Cardiac fibroblast (primary cell): ENCODE measurements at regions not wholly inside any gene's neighbourhood (a gene's known extent, or its start where the extent isn't known, plus 50 kb on each side); places are given as distances from the start of the nearest gene placed in this dataset.
A peak's percentile ranks its signal among the peaks of the same experiment; 100 is the strongest.
"Not testable (repeated sequence)": the region's sequence is repeated elsewhere in the genome, so short reads cannot be mapped to it uniquely, and the experiment has no call there.

ENCODE experiments used
- DNase-seq, 2 donors: peaks; one replicate each; pipeline versions ENCODE4 v3.0.0 to v3.0.0-alpha.2; 2010; ENCODE audit warnings: low read depth in 2 of 2
- H3K4me3 ChIP-seq, 2 donors: replicated peaks in 1 of 2; 1 replicate in 1 of 2; 2 replicates in 1 of 2; pipeline ENCODE4 v1.5.1; 2011; ENCODE audit warnings: low read depth in 2 of 2, low read length in 2 of 2, mild to moderate bottlenecking in 2 of 2, moderate library complexity in 1 of 2
- TF ChIP-seq, protein P1 (sequence below): IDR thresholded peaks from one replicate; pipeline ENCODE4 v1.5.1; 2011; ENCODE audit warnings: low read depth, mild to moderate bottlenecking, low read length, inconsistent platforms

DNA sequence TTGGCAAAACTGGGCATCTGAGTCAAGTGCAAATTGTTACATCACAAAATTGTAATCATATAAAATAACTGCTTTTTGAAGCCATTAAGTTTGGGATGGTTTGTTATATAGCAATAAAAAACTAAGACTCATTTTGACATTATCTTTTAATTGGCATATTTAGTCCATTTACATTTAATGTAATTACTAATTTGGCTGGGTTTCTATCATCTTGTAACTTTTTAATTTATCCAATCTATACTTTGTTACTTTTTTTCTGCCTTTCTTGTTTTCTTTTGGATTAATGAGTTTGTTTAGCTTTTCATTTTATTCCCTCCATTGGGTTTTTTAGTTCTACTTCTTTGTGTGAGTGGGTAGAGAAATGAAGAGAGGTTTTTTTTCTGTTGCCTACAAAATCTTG is 76.3 kb downstream of the DRAM2 start:
- DNase-seq: no peak
- TF ChIP-seq, protein P1, sequence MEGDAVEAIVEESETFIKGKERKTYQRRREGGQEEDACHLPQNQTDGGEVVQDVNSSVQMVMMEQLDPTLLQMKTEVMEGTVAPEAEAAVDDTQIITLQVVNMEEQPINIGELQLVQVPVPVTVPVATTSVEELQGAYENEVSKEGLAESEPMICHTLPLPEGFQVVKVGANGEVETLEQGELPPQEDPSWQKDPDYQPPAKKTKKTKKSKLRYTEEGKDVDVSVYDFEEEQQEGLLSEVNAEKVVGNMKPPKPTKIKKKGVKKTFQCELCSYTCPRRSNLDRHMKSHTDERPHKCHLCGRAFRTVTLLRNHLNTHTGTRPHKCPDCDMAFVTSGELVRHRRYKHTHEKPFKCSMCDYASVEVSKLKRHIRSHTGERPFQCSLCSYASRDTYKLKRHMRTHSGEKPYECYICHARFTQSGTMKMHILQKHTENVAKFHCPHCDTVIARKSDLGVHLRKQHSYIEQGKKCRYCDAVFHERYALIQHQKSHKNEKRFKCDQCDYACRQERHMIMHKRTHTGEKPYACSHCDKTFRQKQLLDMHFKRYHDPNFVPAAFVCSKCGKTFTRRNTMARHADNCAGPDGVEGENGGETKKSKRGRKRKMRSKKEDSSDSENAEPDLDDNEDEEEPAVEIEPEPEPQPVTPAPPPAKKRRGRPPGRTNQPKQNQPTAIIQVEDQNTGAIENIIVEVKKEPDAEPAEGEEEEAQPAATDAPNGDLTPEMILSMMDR: no peak
- H3K4me3 ChIP-seq: no peak overlapping the region

DNA sequence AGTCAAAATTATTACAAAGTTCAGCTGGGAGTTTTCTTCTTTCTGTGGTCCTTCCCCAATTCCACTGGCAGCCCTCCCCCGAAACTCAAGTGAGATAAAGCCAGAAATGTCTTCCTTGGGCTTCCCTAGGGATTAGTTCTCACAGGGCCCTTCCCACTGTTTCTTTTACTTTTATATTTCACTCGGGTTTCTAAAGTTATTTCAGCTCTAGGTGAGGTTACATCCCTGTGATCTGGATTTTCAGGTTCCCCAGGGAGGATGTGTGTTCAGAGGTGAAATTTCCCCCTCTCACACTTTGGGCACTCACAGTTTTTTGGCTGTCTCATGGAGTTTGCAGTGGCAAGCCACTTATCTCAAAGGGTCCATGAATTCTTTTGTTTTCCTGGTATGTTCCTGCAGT is 77.3 kb downstream of the DRAM2 start:
- DNase-seq: no peak
- TF ChIP-seq, protein P1: no peak
- no peak overlapping the region for H3K4me3 ChIP-seq

DNA sequence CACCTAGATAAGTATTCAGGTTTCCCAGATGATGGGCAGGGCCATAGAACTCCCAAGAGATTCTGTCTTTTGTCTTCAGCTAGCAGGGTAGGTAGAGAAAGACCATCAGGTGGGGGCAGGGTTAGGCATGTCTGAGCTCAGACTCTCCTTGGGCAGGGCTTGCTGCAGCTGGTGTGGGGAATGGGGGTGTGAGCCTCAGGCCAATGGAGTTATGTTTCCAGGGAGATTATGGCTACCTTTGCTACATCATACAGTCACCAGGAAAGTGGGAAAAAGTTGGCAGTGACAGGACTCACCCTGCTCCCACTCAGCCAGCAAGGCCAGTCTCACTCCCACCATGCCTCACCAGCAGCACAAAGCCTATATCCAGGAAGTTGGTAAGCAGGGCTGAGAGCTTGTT is 77.8 kb downstream of the DRAM2 start:
- H3K4me3 ChIP-seq: no peak overlapping the region
- DNase-seq: no peak
- TF ChIP-seq, protein P1: no peak

DNA sequence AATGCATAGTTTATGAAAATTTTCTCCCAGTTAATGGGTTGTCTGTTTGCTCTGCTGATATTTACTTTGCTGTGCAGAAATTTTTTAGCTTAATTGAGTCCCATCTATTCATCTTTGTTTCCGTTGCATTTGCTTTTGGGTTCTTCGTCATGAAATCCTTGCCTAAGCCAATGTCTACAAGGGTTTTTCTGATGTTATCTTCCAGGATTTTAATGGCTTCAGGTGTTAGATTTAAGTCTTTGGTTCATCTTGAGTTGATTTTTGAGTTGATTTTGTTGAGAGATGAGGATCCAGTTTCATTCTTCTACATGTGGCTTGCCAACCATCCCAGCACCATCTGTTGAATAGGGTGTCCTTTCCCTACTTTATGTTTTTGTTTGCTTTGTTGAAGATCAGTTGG is 85.2 kb downstream of the DRAM2 start:
- TF ChIP-seq, protein P1: no peak

DNA sequence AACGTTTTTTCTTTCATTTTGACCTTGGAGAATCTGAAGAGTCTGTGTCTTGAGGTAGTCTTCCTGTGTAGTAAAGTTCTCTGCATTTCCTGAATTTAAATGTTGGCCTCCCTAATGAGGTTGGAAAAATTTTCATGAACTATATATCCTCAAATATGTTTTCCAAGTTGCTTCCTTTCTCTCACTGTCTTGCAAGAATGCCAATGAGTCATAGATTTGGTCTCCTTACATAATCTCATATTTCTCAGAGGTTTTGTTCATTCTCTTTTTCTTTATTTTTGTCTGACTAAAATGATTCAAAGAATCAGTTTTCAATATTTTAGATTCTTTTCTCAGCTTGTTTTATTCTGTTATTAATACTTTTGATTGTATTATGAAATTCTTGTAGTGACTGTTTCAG is 87.6 kb downstream of the DRAM2 start:
- DNase-seq: peak in 1 of 2 donors; percentile 53
- TF ChIP-seq, protein P1: no peak
- H3K4me3 ChIP-seq: no peak overlapping the region

More for the DNA sequence above, 85.2 kb downstream of the DRAM2 start:
- no peak for DNase-seq
- H3K4me3 ChIP-seq: no peak overlapping the region

DNA sequence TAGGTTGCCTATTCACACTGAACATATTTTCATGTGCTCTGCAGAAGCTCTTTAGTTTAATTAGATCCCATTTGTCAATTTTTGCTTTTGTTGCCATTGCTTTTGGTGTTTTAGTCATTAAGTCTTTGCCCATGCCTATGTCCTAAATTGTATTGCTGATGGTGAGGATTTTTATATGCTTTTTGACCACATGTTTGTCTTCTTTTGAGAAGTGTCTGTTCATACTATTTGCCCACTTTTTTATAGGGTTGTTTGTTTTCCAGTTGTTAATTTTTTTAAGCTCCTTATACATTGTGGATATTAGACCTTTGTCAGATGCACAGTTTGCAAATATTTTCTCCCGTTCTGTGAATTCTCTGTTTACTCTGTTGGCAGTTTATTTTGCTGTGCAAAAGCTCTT is 84.5 kb upstream of the LRIF1 start:
- DNase-seq, H3K4me3 ChIP-seq: not testable (repeated sequence)

DNA sequence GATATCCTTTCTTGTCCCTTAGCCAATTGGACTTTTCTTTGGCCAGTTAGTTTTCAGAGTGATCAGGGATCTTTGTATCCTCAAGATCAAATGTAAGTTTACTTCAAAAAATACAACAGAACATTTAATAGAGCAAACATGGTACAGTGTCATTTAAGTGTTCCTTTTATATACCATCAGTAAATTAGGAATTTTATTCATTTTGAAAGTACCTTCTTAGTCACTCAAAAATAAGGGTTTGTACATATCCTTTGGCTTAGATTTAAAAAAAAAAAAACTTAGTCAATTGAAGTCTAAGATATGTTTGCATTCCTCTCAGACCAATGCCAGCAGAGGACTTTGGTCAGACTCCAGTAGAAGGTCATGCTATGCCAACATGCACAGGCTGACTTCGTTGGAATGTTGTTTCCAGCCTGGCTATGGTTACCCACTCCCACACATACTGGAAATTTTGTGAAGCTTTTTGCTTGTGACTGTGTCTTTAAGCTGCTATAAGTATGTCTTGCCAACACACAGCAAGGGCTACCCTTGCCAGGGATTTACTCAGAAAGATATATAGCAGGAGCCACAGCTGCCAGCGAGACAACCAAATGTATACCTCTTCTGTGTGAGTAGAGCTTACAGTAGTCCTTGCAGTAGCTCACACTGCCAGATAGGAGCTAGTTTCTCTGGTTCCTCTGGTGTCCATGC is 81.5 kb upstream of the LRIF1 start:
- peak in 1 of 2 donors; percentile 15 for DNase-seq
- no peak overlapping the region for H3K4me3 ChIP-seq
- TF ChIP-seq, protein P1: no peak
